ENCODE measurements at regions not wholly inside any gene's neighbourhood (a gene's known extent, or its start where the extent isn't known, plus 50 kb on each side); places are given as distances from the start of the nearest gene placed in this dataset.

GRCh38 chr11:20221566-20221965, 61.3 kb upstream of the DBX1 start:
- TF ChIP-seq, protein P1, sequence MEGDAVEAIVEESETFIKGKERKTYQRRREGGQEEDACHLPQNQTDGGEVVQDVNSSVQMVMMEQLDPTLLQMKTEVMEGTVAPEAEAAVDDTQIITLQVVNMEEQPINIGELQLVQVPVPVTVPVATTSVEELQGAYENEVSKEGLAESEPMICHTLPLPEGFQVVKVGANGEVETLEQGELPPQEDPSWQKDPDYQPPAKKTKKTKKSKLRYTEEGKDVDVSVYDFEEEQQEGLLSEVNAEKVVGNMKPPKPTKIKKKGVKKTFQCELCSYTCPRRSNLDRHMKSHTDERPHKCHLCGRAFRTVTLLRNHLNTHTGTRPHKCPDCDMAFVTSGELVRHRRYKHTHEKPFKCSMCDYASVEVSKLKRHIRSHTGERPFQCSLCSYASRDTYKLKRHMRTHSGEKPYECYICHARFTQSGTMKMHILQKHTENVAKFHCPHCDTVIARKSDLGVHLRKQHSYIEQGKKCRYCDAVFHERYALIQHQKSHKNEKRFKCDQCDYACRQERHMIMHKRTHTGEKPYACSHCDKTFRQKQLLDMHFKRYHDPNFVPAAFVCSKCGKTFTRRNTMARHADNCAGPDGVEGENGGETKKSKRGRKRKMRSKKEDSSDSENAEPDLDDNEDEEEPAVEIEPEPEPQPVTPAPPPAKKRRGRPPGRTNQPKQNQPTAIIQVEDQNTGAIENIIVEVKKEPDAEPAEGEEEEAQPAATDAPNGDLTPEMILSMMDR (IDR thresholded peaks at IDR 0.05; ENCODE audit: low read length) = no peak
- TF ChIP-seq EZH2 (optimal IDR thresholded peaks at IDR 0.05; ENCODE audit: low read depth, low read length) = no peak

Data from MM.1S (cell line).